ENCODE measurements at regions not wholly inside any gene's neighbourhood (a gene's known extent, or its start where the extent isn't known, plus 50 kb on each side); places are given as distances from the start of the nearest gene placed in this dataset.

GRCh38 chr13:76762721-76763120 is 123.5 kb downstream of the KCTD12 start:
- TF ChIP-seq CTCF (IDR thresholded peaks at IDR 0.05) = no peak
- H3K4me1 Mint-ChIP-seq = no peaks in the 10 kb centered on the region
- H3K9me3 Mint-ChIP-seq = no peaks in the 10 kb centered on the region
- H3K27me3 Mint-ChIP-seq = no peaks in the 10 kb centered on the region
- DNase-seq (no peak), ATAC-seq (ENCODE audit: low read depth) (no peak)
- POLR2A ChIA-PET = no interaction called here
- intact Hi-C loops (cut with micrococcal nuclease) = no loop called here
- no peaks in the 10 kb centered on the region for H3K36me3 Mint-ChIP-seq (ENCODE audit: low read depth)
- H3K4me3 Mint-ChIP-seq = no peak overlapping the region
- H3K27ac Mint-ChIP-seq = no peak overlapping the region
- CTCF ChIA-PET = no interaction called here

GRCh38 chr13:76759877-76760276 is 126.3 kb downstream of the KCTD12 start:
- intact Hi-C loops (cut with micrococcal nuclease) = no loop called here
- no peak for DNase-seq
- H3K9me3 Mint-ChIP-seq = no peaks in the 10 kb centered on the region
- no peaks in the 10 kb centered on the region for H3K27me3 Mint-ChIP-seq
- no peak overlapping the region for H3K27ac Mint-ChIP-seq
- H3K4me1 Mint-ChIP-seq = no peaks in the 10 kb centered on the region
- H3K36me3 Mint-ChIP-seq (ENCODE audit: low read depth) = no peaks in the 10 kb centered on the region
- POLR2A ChIA-PET = no interaction called here
- no peak overlapping the region for H3K4me3 Mint-ChIP-seq
- ATAC-seq (ENCODE audit: low read depth) = no peak
- no peak for TF ChIP-seq CTCF (IDR thresholded peaks at IDR 0.05)
- CTCF ChIA-PET = no interaction called here

- CTCF ChIA-PET = no interaction called here
- POLR2A ChIA-PET = no interaction called here
These were observed 127.5 kb downstream of the KCTD12 start for GRCh38 chr13:76758738-76759137.

GRCh38 chr13:76758257-76758656 is 127.9 kb downstream of the KCTD12 start:
- no peak for TF ChIP-seq CTCF (IDR thresholded peaks at IDR 0.05)
- Mint-ChIP-seq H3K4me3 (no peak overlapping the region), H3K36me3 (ENCODE audit: low read depth) (no peaks in the 10 kb centered on the region), H3K27me3 (no peaks in the 10 kb centered on the region), H3K9me3 (no peaks in the 10 kb centered on the region), H3K27ac (no peak overlapping the region), H3K4me1 (no peaks in the 10 kb centered on the region)
- ATAC-seq (ENCODE audit: low read depth) (no peak), DNase-seq (no peak)
- CTCF ChIA-PET = no interaction called here
- POLR2A ChIA-PET = no interaction called here
- intact Hi-C loops (cut with micrococcal nuclease) = no loop called here

More at GRCh38 chr13:76758738-76759137, 127.5 kb downstream of the KCTD12 start:
- no peak for TF ChIP-seq CTCF (IDR thresholded peaks at IDR 0.05)
- ATAC-seq (ENCODE audit: low read depth) (no peak), DNase-seq (no peak)
- Mint-ChIP-seq H3K27ac (no peak overlapping the region), H3K27me3 (no peaks in the 10 kb centered on the region), H3K9me3 (no peaks in the 10 kb centered on the region), H3K4me3 (no peak overlapping the region), H3K36me3 (ENCODE audit: low read depth) (no peaks in the 10 kb centered on the region), H3K4me1 (no peaks in the 10 kb centered on the region)
- intact Hi-C loops (cut with micrococcal nuclease) = no loop called here

- POLR2A ChIA-PET = no interaction called here
- intact Hi-C loops (cut with micrococcal nuclease) = no loop called here
- H3K27me3 Mint-ChIP-seq = no peaks in the 10 kb centered on the region
- DNase-seq (no peak), ATAC-seq (ENCODE audit: low read depth) (no peak)
- H3K4me1 Mint-ChIP-seq = no peaks in the 10 kb centered on the region
- TF ChIP-seq CTCF (IDR thresholded peaks at IDR 0.05) = no peak
- no peak overlapping the region for H3K27ac Mint-ChIP-seq
- H3K4me3 Mint-ChIP-seq = no peak overlapping the region
- CTCF ChIA-PET = no interaction called here
- no peaks in the 10 kb centered on the region for H3K9me3 Mint-ChIP-seq
- no peaks in the 10 kb centered on the region for H3K36me3 Mint-ChIP-seq (ENCODE audit: low read depth)
These were observed 129.8 kb downstream of the KCTD12 start for GRCh38 chr13:76756451-76756850.
